Activated CD8-positive, alpha-beta T cell treated with anti-CD3 and anti-CD28 coated beads for 36 hours (primary cell): ENCODE measurements at regions not wholly inside any gene's neighbourhood (a gene's known extent, or its start where the extent isn't known, plus 50 kb on each side); places are given as distances from the start of the nearest gene placed in this dataset.

ENCODE experiments used
- ATAC-seq: fragments of 200-7000 bp; cut with Tn5 transposase; one replicate; pipeline ENCODE4 v1.10.0; 2021; ENCODE audit warnings: mild to moderate bottlenecking, moderate library complexity
- CTCF ChIA-PET: fragments of 350-600 bp; sonication (Branson Sonifier 250); formaldehyde crosslinking; loops from one replicate; lab custom pipeline; 2021; ENCODE audit warnings: antibody characterized with exemption; lab: Charles Lee
- POLR2A ChIA-PET: fragments of 350-600 bp; sonication (Branson Sonifier 250); formaldehyde crosslinking; loops from one replicate; lab custom pipeline; 2021; ENCODE audit warnings: antibody characterized with exemption; lab: Charles Lee
- DNase-seq: peaks from one replicate; pipeline ENCODE4 v3.0.0-alpha.2; 2020
- H3K27ac Mint-ChIP-seq: one replicate; pipeline ENCODE4 v1.8.0; 2021; ENCODE audit warnings: mild to moderate bottlenecking, mixed read lengths
- H3K27me3 Mint-ChIP-seq: one replicate; pipeline ENCODE4 v1.8.0; 2021; ENCODE audit warnings: mixed read lengths
- H3K36me3 Mint-ChIP-seq: one replicate; pipeline ENCODE4 v1.8.0; 2021; ENCODE audit warnings: low read depth, mixed read lengths
- H3K4me1 Mint-ChIP-seq: one replicate; pipeline ENCODE4 v1.8.0; 2021; ENCODE audit warnings: low read depth, mixed read lengths
- H3K4me3 Mint-ChIP-seq: one replicate; pipeline ENCODE4 v1.8.0; 2021; ENCODE audit warnings: mild to moderate bottlenecking, moderate library complexity, mixed read lengths
- H3K9me3 Mint-ChIP-seq: one replicate; pipeline ENCODE4 v1.8.0; 2021; ENCODE audit warnings: mixed read lengths
- CTCF ChIP-seq: fragments of 200-600 bp; IDR thresholded peaks from one replicate; pipeline ENCODE4 v1.8.0; 2022; ENCODE audit warnings: antibody characterized with exemption, mild to moderate bottlenecking
- intact Hi-C: fragments of 100-400 bp; cut with micrococcal nuclease; formaldehyde crosslinking; loops from one replicate; pipeline ENCODE4 v1.10.0; 2022

- Mint-ChIP-seq H3K9me3 (no peaks in the 10 kb centered on the region), H3K36me3 (no peaks in the 10 kb centered on the region), H3K4me3 (no peak overlapping the region), H3K27me3 (no peaks in the 10 kb centered on the region), H3K4me1 (no peaks in the 10 kb centered on the region), H3K27ac (no peak overlapping the region)
- TF ChIP-seq CTCF: no peak
- intact Hi-C loops: no loop called here
- CTCF ChIA-PET: no interaction called here
- POLR2A ChIA-PET: no interaction called here
- ATAC-seq (no peak), DNase-seq (no peak)
Observed at GRCh38 chr17:13993106-13993505, 76.2 kb upstream of the COX10 start.

- TF ChIP-seq CTCF: no peak
- no peak for DNase-seq
- no peak overlapping the region for H3K27ac Mint-ChIP-seq
- H3K9me3 Mint-ChIP-seq: no peaks in the 10 kb centered on the region
- ATAC-seq: no peak
- H3K4me3 Mint-ChIP-seq: no peak overlapping the region
- intact Hi-C loops: no loop called here
- ChIA-PET POLR2A (no interaction called here), CTCF (no interaction called here)
- no peaks in the 10 kb centered on the region for H3K27me3 Mint-ChIP-seq
- no peaks in the 10 kb centered on the region for H3K36me3 Mint-ChIP-seq
- no peaks in the 10 kb centered on the region for H3K4me1 Mint-ChIP-seq
Observed at GRCh38 chr17:13994050-13994449, 75.3 kb upstream of the COX10 start.

GRCh38 chr17:13995856-13996271 lies 73.4 kb upstream of the COX10 start:
- H3K4me1 Mint-ChIP-seq: no peaks in the 10 kb centered on the region
- no peak overlapping the region for H3K27ac Mint-ChIP-seq
- intact Hi-C loops: no loop called here
- no peaks in the 10 kb centered on the region for H3K27me3 Mint-ChIP-seq
- no peak for DNase-seq
- ATAC-seq: no peak
- H3K4me3 Mint-ChIP-seq: no peak overlapping the region
- no peaks in the 10 kb centered on the region for H3K36me3 Mint-ChIP-seq
- CTCF ChIA-PET: no interaction called here
- POLR2A ChIA-PET: no interaction called here
- no peaks in the 10 kb centered on the region for H3K9me3 Mint-ChIP-seq
- no peak for TF ChIP-seq CTCF

- intact Hi-C loops: no loop called here
- Mint-ChIP-seq H3K9me3 (no peaks in the 10 kb centered on the region), H3K4me3 (no peak overlapping the region), H3K4me1 (no peaks in the 10 kb centered on the region), H3K27ac (no peak overlapping the region), H3K36me3 (no peaks in the 10 kb centered on the region), H3K27me3 (no peaks in the 10 kb centered on the region)
- DNase-seq (no peak), ATAC-seq (no peak)
- CTCF ChIA-PET: no interaction called here
- TF ChIP-seq CTCF: no peak
- POLR2A ChIA-PET: no interaction called here
Observed at GRCh38 chr17:13996276-13996675, 73.0 kb upstream of the COX10 start.

- intact Hi-C loops: no loop called here
- H3K4me3 Mint-ChIP-seq: no peak overlapping the region
- ATAC-seq (no peak), DNase-seq (no peak)
- CTCF ChIA-PET: no interaction called here
- no peaks in the 10 kb centered on the region for H3K27me3 Mint-ChIP-seq
- POLR2A ChIA-PET: no interaction called here
- no peak overlapping the region for H3K27ac Mint-ChIP-seq
- H3K9me3 Mint-ChIP-seq: no peaks in the 10 kb centered on the region
- H3K36me3 Mint-ChIP-seq: no peaks in the 10 kb centered on the region
- H3K4me1 Mint-ChIP-seq: no peaks in the 10 kb centered on the region
- TF ChIP-seq CTCF: no peak
Observed at GRCh38 chr17:13996748-13997147, 72.6 kb upstream of the COX10 start.
